SK-N-SH (cell line): ENCODE measurements at regions not wholly inside any gene's neighbourhood (a gene's known extent, or its start where the extent isn't known, plus 50 kb on each side); places are given as distances from the start of the nearest gene placed in this dataset.

ENCODE experiments used
- EP300 ChIP-seq, 2 experiments: IDR thresholded peaks; 2 replicates each; pipeline versions ENCODE4 v1.4.0 to v1.6.1; 2012; ENCODE audit warnings: borderline replicate concordance in 1 of 2, low read depth in 1 of 2, low read length in 1 of 2
- FOSL2 ChIP-seq: IDR thresholded peaks from 2 replicates; pipeline ENCODE4 v1.4.0; 2012; ENCODE audit warnings: low read depth, mild to moderate bottlenecking, moderate library complexity, borderline replicate concordance
- FOXM1 ChIP-seq: IDR thresholded peaks from 2 replicates; pipeline ENCODE4 v1.4.0; 2012; ENCODE audit warnings: low read depth, mild to moderate bottlenecking
- GABPA ChIP-seq: IDR thresholded peaks from 2 replicates; pipeline ENCODE4 v1.4.0; 2012; ENCODE audit warnings: low read depth, mild to moderate bottlenecking
- NRF1 ChIP-seq: IDR thresholded peaks from 2 replicates; pipeline ENCODE4 v1.6.1; 2012; ENCODE audit warnings: low read depth, mild to moderate bottlenecking, low read length
- RAD21 ChIP-seq: IDR thresholded peaks from 2 replicates; pipeline ENCODE4 v1.6.1; 2012; ENCODE audit warnings: mild to moderate bottlenecking, low read length
- RFX5 ChIP-seq: IDR thresholded peaks from 2 replicates; pipeline ENCODE4 v1.6.1; 2012; ENCODE audit warnings: mild to moderate bottlenecking, improper control_type of control experiment, low read length
- SIN3A ChIP-seq: IDR thresholded peaks from 2 replicates; pipeline ENCODE4 v1.6.1; 2012; ENCODE audit warnings: low read depth, mild to moderate bottlenecking, low read length, moderate library complexity, borderline replicate concordance
- SMC3 ChIP-seq: IDR thresholded peaks from 2 replicates; pipeline ENCODE4 v1.6.1; 2012; ENCODE audit warnings: low read depth, low read length, improper control_type of control experiment
- TCF12 ChIP-seq: IDR thresholded peaks from 2 replicates; pipeline ENCODE4 v1.4.0; 2012
- TF ChIP-seq, protein P1 (sequence below): fragments of 200-600 bp; sonication (generic); IDR thresholded peaks from 2 replicates; pipeline ENCODE4 v1.6.1; 2017; ENCODE audit warnings: antibody characterized with exemption, mild to moderate bottlenecking, moderate library complexity
- TF ChIP-seq, protein P2 (sequence below): fragments of 150-350 bp; IDR thresholded peaks from 2 replicates; pipeline ENCODE4 v1.6.1; 2017; ENCODE audit warnings: antibody characterized with exemption, low read length, low read depth, borderline replicate concordance
- TF ChIP-seq, protein P3 (sequence below): IDR thresholded peaks from 2 replicates; pipeline ENCODE4 v1.4.0; 2012; ENCODE audit warnings: low read depth, borderline replicate concordance
- TF ChIP-seq, protein P4 (sequence below): IDR thresholded peaks from 2 replicates; pipeline ENCODE4 v1.6.1; 2012; ENCODE audit warnings: mild to moderate bottlenecking, low read depth, low read length, moderate library complexity

DNA sequence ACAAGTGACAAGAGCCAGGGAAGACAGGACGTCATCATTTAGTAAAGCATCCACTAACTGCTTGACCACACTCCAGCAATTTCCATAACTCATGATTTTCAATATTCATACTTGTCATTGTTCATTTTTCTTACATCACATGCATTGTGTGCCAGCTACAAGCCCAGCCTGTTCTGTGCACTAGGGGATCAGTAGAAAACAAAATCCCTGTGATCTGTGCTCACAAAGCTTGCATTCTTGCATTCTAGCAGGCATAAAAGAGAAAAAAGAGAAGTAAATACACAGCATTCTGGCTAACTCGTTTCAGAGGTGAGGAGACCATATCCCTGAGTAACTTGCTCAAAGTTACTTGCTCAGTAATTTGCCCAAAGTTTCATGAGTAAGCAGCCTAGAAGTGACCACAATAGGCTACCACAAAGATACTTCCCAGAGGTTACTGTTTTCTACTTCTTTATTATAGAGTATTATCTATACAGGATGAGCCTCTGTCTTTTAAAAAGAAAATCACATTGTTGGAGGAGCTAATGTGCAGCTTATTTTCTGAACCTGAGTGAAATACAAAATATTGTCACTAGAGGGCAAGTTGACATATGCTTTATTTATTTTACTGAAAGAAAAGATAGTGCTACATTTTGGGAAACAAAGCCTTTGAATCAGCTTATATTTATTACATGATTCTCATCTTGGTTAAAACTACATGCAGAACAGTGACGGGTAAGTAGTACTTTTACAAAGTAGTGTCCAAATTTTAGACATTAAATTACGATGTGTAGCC lies 701.4 kb upstream of the LMCD1 start:
- peak; percentile 48 for TF ChIP-seq RAD21
- TF ChIP-seq SIN3A, result no peak
- no peak for TF ChIP-seq SMC3
- TF ChIP-seq, protein P1, sequence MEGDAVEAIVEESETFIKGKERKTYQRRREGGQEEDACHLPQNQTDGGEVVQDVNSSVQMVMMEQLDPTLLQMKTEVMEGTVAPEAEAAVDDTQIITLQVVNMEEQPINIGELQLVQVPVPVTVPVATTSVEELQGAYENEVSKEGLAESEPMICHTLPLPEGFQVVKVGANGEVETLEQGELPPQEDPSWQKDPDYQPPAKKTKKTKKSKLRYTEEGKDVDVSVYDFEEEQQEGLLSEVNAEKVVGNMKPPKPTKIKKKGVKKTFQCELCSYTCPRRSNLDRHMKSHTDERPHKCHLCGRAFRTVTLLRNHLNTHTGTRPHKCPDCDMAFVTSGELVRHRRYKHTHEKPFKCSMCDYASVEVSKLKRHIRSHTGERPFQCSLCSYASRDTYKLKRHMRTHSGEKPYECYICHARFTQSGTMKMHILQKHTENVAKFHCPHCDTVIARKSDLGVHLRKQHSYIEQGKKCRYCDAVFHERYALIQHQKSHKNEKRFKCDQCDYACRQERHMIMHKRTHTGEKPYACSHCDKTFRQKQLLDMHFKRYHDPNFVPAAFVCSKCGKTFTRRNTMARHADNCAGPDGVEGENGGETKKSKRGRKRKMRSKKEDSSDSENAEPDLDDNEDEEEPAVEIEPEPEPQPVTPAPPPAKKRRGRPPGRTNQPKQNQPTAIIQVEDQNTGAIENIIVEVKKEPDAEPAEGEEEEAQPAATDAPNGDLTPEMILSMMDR, result no peak
- TF ChIP-seq RFX5, result no peak
- TF ChIP-seq TCF12, result no peak
- TF ChIP-seq, protein P2, sequence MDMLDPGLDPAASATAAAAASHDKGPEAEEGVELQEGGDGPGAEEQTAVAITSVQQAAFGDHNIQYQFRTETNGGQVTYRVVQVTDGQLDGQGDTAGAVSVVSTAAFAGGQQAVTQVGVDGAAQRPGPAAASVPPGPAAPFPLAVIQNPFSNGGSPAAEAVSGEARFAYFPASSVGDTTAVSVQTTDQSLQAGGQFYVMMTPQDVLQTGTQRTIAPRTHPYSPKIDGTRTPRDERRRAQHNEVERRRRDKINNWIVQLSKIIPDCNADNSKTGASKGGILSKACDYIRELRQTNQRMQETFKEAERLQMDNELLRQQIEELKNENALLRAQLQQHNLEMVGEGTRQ, result no peak
- no peak for TF ChIP-seq FOXM1
- no peak for TF ChIP-seq NRF1
- no peak for TF ChIP-seq EP300 (IDR thresholded peaks at IDR 0.05; ENCODE audit: borderline replicate concordance in 1 of 2, low read depth in 1 of 2, low read length in 1 of 2)
- TF ChIP-seq, protein P3, sequence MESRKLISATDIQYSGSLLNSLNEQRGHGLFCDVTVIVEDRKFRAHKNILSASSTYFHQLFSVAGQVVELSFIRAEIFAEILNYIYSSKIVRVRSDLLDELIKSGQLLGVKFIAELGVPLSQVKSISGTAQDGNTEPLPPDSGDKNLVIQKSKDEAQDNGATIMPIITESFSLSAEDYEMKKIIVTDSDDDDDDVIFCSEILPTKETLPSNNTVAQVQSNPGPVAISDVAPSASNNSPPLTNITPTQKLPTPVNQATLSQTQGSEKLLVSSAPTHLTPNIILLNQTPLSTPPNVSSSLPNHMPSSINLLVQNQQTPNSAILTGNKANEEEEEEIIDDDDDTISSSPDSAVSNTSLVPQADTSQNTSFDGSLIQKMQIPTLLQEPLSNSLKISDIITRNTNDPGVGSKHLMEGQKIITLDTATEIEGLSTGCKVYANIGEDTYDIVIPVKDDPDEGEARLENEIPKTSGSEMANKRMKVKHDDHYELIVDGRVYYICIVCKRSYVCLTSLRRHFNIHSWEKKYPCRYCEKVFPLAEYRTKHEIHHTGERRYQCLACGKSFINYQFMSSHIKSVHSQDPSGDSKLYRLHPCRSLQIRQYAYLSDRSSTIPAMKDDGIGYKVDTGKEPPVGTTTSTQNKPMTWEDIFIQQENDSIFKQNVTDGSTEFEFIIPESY, result no peak
- TF ChIP-seq FOSL2, result no peak
- TF ChIP-seq, protein P4, sequence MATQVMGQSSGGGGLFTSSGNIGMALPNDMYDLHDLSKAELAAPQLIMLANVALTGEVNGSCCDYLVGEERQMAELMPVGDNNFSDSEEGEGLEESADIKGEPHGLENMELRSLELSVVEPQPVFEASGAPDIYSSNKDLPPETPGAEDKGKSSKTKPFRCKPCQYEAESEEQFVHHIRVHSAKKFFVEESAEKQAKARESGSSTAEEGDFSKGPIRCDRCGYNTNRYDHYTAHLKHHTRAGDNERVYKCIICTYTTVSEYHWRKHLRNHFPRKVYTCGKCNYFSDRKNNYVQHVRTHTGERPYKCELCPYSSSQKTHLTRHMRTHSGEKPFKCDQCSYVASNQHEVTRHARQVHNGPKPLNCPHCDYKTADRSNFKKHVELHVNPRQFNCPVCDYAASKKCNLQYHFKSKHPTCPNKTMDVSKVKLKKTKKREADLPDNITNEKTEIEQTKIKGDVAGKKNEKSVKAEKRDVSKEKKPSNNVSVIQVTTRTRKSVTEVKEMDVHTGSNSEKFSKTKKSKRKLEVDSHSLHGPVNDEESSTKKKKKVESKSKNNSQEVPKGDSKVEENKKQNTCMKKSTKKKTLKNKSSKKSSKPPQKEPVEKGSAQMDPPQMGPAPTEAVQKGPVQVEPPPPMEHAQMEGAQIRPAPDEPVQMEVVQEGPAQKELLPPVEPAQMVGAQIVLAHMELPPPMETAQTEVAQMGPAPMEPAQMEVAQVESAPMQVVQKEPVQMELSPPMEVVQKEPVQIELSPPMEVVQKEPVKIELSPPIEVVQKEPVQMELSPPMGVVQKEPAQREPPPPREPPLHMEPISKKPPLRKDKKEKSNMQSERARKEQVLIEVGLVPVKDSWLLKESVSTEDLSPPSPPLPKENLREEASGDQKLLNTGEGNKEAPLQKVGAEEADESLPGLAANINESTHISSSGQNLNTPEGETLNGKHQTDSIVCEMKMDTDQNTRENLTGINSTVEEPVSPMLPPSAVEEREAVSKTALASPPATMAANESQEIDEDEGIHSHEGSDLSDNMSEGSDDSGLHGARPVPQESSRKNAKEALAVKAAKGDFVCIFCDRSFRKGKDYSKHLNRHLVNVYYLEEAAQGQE, result no peak
- TF ChIP-seq GABPA, result no peak
